DMS 273 (cell line): ENCODE measurements at regions not wholly inside any gene's neighbourhood (a gene's known extent, or its start where the extent isn't known, plus 50 kb on each side); places are given as distances from the start of the nearest gene placed in this dataset.

ENCODE experiments used
- DNase-seq: peaks from one replicate; lab custom pipeline; 2025; ENCODE audit not compliant: unreplicated experiment; lab: John Stamatoyannopoulos, UW

GRCh38 chr3:72470904-72471417, 377.3 kb downstream of the SHQ1 start:
- no peak for DNase-seq

DNA sequence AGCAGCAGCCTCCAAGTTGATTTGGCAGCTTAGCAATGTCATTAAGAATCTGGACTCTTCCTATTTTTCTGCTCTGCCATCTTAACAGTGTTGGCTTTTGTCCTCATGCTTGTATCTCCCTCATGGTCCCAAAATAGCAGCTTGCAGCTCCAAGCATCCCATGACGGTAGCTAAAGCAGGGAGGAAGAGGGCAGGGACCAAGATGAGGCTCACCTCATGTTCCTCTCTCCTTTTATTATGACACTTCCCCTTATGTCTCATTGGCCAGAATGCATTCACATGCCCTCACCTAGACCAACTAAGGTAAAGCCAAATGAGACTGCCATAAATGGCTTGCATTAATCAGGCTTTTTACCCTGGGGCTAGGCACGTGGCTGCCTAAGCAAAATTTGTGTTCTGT, 382.4 kb downstream of the SHQ1 start:
- no peak for DNase-seq

GRCh38 chr3:72463083-72463482, 385.2 kb downstream of the SHQ1 start:
- DNase-seq = no peak

- DNase-seq = peak; percentile 11
Observed at GRCh38 chr3:72462595-72463011, 385.6 kb downstream of the SHQ1 start.

GRCh38 chr3:72461787-72462186, 386.5 kb downstream of the SHQ1 start:
- DNase-seq = no peak

DNA sequence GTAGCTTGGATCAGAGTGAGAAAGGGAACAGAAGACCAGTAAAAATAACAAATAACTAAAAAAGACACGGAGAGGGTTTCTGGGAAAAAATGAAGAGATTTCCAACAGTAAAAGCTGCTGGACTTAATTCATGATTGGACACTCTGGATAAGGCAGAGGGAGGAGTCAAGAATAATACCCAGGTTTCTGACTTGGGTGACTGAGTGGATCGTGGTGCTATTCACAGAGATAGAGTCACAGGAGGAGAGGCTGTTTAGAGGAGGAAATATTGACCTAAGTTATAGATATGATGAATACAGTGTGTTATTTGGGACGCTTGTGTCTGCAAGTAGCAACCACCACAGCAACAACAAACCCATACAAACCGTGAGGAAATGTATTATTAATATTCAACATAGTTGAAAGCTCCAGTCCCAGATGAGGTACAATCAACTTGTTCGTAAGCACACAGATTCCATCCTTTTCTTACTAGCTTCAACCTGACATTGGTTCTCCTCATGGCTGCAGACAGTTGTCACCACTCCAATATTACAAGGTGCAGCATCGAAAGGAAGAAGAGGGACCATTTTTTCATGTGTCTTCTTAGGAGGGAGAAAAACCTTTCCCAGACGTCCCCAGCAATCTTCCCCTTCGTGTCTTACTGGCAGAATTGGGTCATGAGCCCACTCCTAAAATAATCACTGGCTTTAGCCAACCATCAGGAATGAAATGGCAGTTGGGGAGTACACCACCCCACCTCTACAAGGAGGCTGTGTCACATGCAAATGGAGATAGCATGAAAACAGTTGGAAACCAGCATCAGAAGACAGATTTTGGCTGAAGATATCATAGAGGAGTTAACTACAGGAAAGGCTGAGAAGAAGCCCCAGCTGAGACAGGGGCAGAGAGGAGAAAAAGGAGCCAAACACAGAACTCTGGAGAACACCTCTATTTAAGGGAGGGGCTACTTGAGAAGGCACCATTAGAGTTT, 387.8 kb downstream of the SHQ1 start:
- DNase-seq = no peak

DNA sequence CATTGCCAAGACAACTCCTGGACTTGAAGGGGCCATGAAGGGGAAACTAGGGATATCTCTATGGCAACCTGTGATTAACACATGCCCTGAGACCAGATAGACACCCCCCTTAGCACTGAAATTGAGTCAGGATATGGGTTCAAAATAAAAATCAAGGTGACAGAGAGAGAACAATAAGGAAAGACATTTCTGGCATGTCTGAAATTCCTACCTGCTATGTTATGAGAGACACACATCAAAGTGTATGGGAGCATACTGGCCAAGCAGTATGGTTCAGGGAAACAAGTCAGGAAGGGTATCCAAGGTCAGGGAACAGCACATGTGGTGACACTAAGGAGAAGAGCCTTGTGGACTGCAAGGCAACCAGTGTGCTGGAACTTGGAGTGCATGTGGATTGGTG, 388.7 kb downstream of the SHQ1 start:
- DNase-seq = no peak

DNA sequence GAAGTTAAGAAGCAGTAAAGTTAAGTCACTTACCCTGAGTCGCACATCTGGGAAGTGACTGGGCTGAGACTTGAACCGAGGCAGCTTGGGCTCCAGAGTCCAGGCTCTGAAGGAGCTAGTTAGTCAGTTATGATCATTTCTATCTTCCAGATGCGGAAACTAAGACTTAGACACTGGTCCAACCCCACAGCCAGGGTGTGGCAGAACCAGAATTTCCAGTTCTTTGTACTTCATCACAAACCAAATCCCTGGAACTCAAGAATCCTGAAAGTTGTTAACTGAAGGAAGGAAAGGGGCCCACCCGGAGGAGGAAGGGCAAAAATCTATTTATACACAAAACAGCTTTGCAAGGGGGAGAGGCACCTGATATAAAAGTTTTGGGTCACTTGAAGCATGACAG, 389.9 kb downstream of the SHQ1 start:
- DNase-seq = no peak

DNA sequence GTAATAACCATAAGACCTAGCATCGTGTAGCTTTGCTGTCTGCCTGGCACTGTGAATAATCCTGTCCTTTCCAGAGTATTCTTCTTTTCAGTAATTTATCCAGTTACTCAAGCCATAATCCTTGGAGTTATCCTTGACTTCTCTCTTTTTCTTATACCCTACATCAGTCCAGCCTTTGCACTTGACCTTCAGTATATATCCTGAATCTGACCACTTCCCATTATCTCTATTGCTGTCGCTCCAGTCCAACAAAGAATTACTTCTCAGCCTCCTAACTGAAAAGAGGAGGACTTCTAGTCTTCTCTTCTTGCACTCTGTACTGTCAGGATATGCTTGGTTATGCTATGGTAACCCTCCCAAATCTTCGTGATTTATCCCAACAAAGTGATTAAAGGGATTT, 393.8 kb downstream of the SHQ1 start:
- DNase-seq = no peak

GRCh38 chr3:72453706-72454105, 394.5 kb downstream of the SHQ1 start:
- no peak for DNase-seq

DNA sequence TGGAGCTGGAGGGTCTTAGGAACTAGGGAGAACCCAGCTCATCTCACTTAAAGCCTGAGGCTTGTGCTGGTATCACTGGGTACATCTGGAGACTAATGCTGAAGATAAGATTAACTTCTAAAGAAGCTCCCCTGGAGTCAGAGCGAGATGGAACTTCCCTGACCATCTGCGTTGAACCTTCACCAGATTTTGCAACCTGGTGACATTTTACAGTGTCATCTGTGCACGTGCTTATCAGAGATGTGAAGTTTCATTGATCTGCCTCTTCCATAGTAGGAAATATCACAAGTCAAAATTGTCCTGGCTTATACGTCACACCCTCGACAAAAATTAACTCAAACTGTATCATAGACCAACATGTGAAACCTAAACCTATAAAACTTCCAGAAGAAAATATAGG, 395.5 kb downstream of the SHQ1 start:
- DNase-seq = no peak

- no peak for DNase-seq
Observed at GRCh38 chr3:72451841-72452240, 396.4 kb downstream of the SHQ1 start.

DNA sequence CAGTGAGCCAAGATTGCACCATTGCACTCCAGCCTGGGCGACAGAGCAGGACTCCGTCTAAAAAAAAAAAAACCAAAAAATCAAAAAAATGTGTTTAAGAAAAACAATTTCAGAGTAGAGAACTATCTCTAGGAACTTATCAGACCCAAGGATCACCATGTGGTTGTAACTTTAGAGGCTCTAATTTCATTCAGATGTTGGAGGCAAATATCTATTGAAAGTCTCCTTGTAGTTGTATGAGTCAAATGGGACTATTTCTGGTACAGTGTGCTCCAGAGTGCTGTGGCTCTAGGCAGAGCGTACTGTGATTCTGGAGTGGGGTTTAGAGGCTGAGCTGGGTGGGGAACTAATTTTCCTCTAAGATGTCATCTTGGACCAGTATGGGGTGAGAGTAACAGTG, 398.7 kb downstream of the SHQ1 start:
- no peak for DNase-seq

DNA sequence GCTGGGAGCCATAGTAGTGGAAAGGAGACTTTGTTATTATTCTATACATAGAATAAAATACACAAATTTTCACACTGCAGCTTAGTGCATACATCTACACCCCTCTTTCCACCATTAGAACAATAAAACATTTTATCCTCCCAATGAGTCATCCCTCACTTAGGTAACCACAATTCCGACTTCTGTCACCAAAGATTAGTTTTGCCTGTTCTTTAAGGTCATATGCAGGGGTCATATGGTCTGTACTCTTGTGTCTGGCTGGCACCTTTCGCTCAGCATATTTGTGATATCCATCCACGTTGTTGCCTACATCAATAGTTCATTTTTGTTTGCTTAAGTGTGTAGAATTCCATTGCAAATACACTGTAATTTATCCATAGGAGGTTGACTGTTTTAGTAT, 399.4 kb downstream of the SHQ1 start:
- no peak for DNase-seq

DNA sequence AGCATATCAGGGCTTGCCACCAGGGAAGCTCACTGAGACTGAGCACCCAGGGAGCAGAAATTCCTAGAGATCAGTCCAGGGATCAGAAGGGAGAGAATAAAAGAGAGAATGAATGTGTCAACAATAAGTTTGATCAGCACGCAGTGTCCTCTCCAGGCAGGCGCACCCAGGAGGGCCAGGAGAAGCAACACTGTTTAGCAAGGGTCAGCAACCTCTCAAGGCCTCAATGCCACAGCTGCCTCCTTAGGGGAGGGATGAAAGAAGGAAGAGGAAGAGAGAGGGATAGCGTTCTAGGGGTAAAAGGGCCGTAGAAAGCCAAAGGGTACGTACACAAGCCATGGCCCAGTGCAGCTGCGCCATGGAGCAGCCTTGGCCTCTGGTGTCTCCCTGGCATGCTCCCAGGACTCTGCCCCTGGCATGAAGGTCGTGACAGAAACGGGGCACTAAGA, 399.8 kb downstream of the SHQ1 start:
- no peak for DNase-seq

DNA sequence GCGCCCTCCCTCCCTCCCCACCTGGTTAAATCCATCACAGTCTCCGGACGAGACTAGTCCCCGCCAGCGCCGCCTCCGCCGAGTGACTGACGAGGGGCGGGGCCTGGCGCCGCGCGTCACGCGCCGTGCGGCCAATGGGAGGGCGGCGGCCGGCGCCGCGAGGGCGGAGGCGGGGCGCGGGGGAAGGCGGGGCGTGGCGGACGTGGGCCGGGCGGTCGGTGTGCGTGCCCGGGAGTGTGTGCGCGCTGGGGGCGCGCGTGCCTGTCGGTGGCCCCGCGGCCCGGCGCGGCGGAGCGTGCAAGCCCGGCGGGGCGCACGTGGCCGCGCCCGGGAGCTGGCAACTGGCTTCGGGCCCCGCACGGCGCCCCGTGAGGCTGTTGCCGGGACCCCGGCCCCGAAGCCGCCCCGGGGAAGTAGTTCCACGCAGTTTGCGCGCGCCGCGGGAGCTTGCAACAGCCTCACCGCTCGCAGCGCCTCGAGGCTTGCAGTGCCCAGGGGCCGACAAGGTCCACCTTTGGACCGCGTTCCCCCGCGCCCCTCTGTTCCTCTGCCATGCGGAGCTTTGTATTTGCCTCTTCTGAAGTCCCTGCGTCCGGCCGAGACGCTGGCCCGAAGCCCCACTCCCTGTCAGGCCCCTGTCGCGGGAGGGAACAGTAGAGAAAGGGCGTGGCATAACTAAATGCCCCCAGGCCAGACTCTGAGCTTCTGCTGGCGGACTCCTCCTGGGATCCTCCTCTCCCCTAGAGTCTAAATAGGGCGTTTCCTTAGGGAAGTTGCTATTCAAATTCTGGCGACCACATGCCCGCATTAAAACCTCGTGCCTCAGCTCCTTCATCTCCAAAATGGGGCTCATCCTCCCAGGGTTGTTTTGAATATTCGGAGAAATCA, 400.9 kb downstream of the SHQ1 start:
- DNase-seq = peak; percentile 93

DNA sequence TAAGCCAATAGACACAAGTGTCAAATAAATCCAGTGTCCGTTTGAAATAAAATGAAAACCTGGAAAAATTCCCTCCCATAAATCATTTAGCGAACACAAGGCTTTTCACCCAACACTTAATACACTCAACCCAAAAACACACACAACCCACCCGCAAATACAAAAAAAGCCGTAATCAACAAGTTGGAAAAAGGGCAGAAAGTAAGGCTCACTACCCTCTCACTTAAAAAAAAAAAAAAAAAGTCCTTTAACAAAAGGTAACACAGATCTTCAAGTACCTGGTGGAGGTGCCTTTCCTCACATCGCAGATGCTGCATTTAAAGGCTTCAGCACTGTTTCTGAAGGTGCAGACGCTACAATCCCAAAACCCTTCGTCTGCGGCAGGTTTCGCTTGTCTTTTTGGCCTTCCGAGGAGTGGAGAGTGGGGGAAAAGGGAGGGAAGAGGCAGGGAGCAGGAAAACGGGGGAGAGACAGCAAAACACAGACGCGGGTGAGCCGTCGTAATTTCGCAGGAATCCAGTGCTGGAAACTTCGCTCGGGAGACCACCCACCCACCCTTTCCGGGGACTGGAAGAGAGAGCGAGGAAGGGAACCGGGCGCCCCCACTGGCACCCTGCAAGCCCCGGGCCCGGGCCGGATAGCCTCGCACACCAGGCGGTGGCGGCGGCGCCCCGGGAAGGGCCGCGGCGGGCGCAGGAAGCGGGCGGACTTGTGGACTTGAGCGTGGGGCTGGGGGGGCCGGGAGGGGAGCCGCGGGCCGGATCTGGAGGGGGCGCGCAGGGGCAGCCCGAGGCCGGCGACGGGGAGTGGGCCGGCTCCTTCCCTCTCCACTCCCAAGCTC, 401.8 kb downstream of the SHQ1 start, which contains the start of gene RYBP:
Gene RYBP, minus strand, starts transcription at position 404 of the 841 bp plus-strand sequence.
- peak; percentile 64 for DNase-seq

GRCh38 chr3:72445827-72446217, 402.4 kb downstream of the SHQ1 start:
- no peak for DNase-seq

GRCh38 chr3:72444656-72445223, 403.5 kb downstream of the SHQ1 start:
- DNase-seq = no peak

DNA sequence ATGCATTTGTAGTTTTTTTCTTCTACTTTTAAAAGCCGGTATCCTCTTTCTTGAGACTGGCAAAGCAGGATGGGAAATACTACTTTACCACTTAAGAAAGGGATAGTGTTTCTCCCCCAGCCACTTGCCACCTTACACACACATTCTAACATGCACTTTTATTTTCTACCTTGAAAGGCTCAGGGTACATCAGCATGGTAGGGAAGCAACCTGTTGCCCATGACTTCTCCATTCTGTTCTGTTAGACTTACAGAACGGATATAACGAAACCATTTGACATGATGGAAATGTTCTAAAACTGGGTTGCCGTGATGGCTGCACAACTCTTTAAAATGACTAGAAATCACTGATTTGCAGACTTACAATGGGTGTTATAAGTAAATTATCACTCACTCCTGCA, 405.5 kb downstream of the SHQ1 start:
- no peak for DNase-seq
